RWPE1 (cell line): ENCODE measurements at regions not wholly inside any gene's neighbourhood (a gene's known extent, or its start where the extent isn't known, plus 50 kb on each side); places are given as distances from the start of the nearest gene placed in this dataset.
A peak's percentile ranks its signal among the peaks of the same experiment; 100 is the strongest.

ENCODE experiments used
- CTCF ChIA-PET: fragments of 350-600 bp; sonication (Branson Sonifier 250); formaldehyde crosslinking; extraction: SDS; loops from one replicate; lab custom pipeline; 2021; lab: Yijun Ruan, JAX
- POLR2A ChIA-PET: fragments of 400-600 bp; formaldehyde crosslinking; extraction: SDS; loops from one replicate; lab custom pipeline; 2020; ENCODE audit warnings: antibody characterized with exemption; ENCODE audit not compliant: low non-redundant PET; lab: Yijun Ruan, JAX
- DNase-seq: peaks from one replicate; pipeline ENCODE4 v3.0.0; 2012; ENCODE audit warnings: low spot score
- H3K27ac ChIP-seq: fragments of 450-650 bp; 2 replicates; pipeline ENCODE4 v1.5.1; 2017
- TF ChIP-seq, protein P1 (sequence below): fragments of 450-650 bp; conservative IDR thresholded peaks from 2 replicates; pipeline ENCODE4 v1.5.1; 2017; ENCODE audit warnings: low read depth, mild to moderate bottlenecking

GRCh38 chr20:19944772-19945459 is 72.2 kb upstream of the NAA20 start:
- no peak for DNase-seq
- ChIA-PET CTCF (no interaction called here), POLR2A (no interaction called here)
- TF ChIP-seq, protein P1, sequence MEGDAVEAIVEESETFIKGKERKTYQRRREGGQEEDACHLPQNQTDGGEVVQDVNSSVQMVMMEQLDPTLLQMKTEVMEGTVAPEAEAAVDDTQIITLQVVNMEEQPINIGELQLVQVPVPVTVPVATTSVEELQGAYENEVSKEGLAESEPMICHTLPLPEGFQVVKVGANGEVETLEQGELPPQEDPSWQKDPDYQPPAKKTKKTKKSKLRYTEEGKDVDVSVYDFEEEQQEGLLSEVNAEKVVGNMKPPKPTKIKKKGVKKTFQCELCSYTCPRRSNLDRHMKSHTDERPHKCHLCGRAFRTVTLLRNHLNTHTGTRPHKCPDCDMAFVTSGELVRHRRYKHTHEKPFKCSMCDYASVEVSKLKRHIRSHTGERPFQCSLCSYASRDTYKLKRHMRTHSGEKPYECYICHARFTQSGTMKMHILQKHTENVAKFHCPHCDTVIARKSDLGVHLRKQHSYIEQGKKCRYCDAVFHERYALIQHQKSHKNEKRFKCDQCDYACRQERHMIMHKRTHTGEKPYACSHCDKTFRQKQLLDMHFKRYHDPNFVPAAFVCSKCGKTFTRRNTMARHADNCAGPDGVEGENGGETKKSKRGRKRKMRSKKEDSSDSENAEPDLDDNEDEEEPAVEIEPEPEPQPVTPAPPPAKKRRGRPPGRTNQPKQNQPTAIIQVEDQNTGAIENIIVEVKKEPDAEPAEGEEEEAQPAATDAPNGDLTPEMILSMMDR, result no peak
- H3K27ac ChIP-seq, result no peak overlapping the region

DNA sequence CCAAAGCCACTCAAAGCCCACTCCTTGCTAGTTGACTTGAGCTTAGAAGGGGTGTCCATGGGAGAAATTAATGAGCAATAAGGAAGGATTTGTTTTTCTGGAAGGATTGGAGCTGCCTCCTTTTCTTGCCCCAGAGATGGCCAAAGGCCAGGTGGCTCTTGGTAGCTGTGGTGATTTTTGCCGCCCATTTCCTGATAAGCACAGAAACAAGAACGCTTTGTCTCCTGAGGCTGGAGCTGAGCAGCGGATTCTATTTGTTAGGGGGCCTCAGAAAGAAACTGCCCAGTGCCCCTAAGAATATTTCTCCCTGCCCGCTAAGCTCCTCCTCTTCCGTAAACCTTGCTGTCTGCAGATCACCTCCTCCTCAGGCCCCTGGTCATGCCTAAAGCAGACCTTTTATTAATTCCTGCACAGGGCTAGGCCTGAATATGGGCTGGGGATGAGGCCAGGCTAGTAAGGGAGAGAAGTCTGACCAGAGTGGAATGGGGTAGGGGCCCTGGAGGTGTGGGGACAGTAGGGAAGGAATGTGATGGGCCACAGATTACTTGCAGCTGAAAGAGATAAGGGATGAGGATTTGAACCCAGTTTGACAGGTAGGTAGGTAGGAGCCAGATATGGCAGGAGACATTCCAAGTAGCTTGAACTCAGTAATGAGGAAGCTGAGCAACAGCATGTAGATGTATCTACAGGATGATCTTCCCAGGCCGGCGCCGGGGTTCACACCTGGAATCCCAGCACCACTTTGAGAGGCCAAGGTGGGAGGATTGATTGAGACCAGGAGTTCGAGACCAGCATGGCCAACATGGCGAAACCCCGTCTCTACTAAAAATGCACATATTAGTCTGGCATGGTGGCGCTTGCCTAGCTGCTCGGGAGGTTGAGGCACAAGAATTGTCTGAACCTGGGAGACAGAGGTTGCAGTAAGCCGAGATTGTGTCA is 71.2 kb upstream of the NAA20 start:
- POLR2A ChIA-PET, result no interaction called here
- TF ChIP-seq, protein P1, result no peak
- CTCF ChIA-PET, result interaction anchor here (0.7 kb wide), 1 partner anchor 265 kb away, joined by 3 read pairs; no protein-coding TSS in a partner anchor
- no peak for DNase-seq
- H3K27ac ChIP-seq, result no peak overlapping the region

GRCh38 chr20:19947611-19948264 is 69.4 kb upstream of the NAA20 start:
- ChIA-PET CTCF (interaction anchor here (0.6 kb wide), 1 partner anchor 19 kb away, joined by 3 read pairs; no protein-coding TSS in a partner anchor), POLR2A (no interaction called here)
- H3K27ac ChIP-seq, result peak overlapping the region; percentile 7; the same call in 1 of the 2 replicates
- no peak for DNase-seq
- TF ChIP-seq, protein P1, result no peak

DNA sequence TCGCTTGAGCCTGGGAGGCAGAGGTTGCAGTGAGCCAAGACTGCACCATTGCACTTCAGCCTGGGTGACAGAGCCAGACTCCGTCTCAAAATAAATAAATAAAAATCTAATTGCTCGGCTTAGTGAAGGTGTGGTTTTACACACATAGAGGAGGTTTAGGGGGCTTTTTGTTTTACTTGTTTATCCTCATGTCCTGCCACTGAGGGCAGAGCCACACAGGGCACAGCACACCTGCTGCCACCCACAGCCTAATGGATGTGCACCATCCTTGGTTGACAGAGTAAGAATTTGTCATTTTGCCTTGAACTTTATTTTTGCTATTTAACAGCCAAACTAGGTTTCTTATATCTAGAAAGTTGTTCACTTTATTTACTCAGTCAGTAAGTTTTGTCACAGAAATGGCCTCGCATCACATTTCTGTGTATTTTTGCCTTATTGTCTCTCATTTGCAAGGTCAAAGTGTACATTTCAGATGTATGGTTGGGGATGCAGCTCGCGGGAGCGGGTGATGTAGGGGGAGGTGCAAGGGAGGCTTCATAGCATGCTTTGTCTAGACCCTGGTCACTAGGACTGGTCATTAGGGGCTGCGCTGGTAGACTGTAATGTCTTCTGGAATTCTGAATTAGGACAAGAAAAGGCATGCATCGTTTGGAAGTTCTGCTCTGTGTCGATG is 67.8 kb upstream of the NAA20 start:
- CTCF ChIA-PET, result no interaction called here
- no peak for DNase-seq
- TF ChIP-seq, protein P1, result no peak
- POLR2A ChIA-PET, result no interaction called here
- no peak overlapping the region for H3K27ac ChIP-seq

DNA sequence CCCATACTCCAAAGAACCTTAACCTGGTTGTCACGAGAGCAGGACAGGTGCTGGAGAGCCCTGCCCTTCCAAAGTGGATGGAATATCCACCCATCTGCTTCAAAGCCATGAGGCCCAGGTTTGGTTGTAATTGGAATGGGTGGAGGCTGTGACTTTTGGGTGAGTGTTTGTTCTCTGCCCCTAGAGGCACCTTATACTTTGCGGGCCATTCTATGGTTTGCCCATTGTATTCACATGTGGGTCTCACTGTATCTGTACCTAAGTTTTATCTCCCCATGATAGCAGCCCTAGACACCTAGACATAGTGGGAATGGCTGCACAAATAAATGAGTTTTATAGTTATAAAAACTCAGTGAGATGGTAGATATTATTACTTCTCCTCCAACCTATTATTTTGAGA is 67.1 kb upstream of the NAA20 start:
- TF ChIP-seq, protein P1, result no peak
- no peak for DNase-seq
- POLR2A ChIA-PET, result interaction anchor here (0.6 kb wide), 1 partner anchor 26 kb away, joined by 6 read pairs; no protein-coding TSS in a partner anchor
- CTCF ChIA-PET, result no interaction called here
- no peak overlapping the region for H3K27ac ChIP-seq
